Endothelial cell of umbilical vein (primary cell): ENCODE measurements at regions not wholly inside any gene's neighbourhood (a gene's known extent, or its start where the extent isn't known, plus 50 kb on each side); places are given as distances from the start of the nearest gene placed in this dataset.
"Not testable (repeated sequence)": the region's sequence is repeated elsewhere in the genome, so short reads cannot be mapped to it uniquely, and the experiment has no call there.

Source experiments
- EZH2 ChIP-seq: IDR thresholded peaks from 2 replicates; pipeline ENCODE4 v1.6.1; 2012; ENCODE audit warnings: borderline replicate concordance, low read depth, mild to moderate bottlenecking, moderate library complexity, low read length, inconsistent platforms; ENCODE audit not compliant: severe bottlenecking
- FOS ChIP-seq: IDR thresholded peaks from 2 replicates; pipeline ENCODE4 v1.6.1; 2011; ENCODE audit warnings: mild to moderate bottlenecking, low read length, moderate library complexity, borderline replicate concordance; ENCODE audit not compliant: insufficient read depth
- GATA2 ChIP-seq: IDR thresholded peaks from 2 replicates; pipeline ENCODE4 v1.7.0; 2011; ENCODE audit warnings: low read depth, mild to moderate bottlenecking, moderate library complexity, mixed read lengths, low read length; ENCODE audit not compliant: insufficient read length, insufficient read depth
- JUN ChIP-seq: IDR thresholded peaks from 2 replicates; pipeline ENCODE4 v1.6.1; 2011; ENCODE audit warnings: borderline replicate concordance, low read depth; ENCODE audit not compliant: insufficient read length, insufficient read depth
- MYC ChIP-seq: IDR thresholded peaks from one replicate; pipeline ENCODE4 v1.6.1; 2011; ENCODE audit warnings: mild to moderate bottlenecking, low read depth, low read length
- POLR2A ChIP-seq: IDR thresholded peaks from 2 replicates; pipeline ENCODE4 v1.6.1; 2012; ENCODE audit warnings: low read depth, mild to moderate bottlenecking, control low read depth, low read length
- POLR2AphosphoS5 ChIP-seq: IDR thresholded peaks from 2 replicates; pipeline ENCODE4 v1.6.1; 2012; ENCODE audit warnings: low read depth, mild to moderate bottlenecking, control low read depth, low read length, moderate library complexity; ENCODE audit not compliant: insufficient read depth
- TF ChIP-seq, protein P1 (sequence below), 2 donors: IDR thresholded peaks; 1 replicate in 1 of 2; 2 replicates in 1 of 2; pipeline ENCODE4 v1.5.1; 2011; ENCODE audit warnings: low read length in 2 of 2, mild to moderate bottlenecking in 2 of 2, moderate library complexity in 2 of 2, control low read depth in 1 of 2, inconsistent platforms in 1 of 2, low read depth in 1 of 2; ENCODE audit not compliant: insufficient read depth in 1 of 2; ENCODE audit errors: extremely low read depth in 1 of 2
- TF ChIP-seq, protein P2 (sequence below): IDR thresholded peaks from 2 replicates; pipeline ENCODE4 v1.6.1; 2011; ENCODE audit not compliant: insufficient read depth, insufficient read length

DNA sequence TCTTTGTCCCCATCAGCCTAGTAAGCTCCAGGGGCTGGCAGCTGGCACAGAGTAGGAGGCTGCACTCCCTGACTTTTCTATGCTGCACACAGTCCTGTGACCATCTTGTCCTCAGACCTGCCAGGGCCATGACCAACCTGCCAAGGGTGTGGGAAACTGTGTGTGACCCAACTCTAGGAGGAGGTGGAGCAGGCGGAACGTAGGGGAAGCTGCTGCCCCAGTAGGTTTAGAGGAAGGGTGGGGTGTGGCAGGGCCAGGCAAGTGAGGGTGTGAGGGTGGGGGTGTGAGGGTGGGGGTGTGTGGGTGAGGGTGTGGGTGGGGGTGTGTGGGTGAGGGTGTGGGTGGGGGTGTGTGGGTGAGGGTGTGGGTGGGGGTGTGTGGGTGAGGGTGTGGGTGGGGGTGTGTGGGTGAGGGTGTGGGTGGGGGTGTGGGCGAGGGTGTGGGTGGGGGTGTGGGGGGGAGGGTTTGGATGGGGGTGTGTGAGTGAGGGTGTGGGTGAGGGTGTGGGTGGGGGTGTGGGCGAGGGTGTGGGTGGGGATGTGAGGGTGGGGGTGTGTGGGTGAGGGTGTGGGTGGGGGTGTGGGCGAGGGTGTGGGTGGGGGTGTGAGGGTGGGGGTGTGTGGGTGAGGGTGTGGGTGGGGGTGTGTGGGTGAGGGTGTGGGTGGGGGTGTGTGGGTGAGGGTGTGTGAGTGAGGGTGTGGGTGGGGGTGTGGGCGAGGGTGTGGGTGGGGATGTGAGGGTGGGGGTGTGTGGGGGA is 62.4 kb upstream of the THOC3 start:
- TF ChIP-seq, protein P1, sequence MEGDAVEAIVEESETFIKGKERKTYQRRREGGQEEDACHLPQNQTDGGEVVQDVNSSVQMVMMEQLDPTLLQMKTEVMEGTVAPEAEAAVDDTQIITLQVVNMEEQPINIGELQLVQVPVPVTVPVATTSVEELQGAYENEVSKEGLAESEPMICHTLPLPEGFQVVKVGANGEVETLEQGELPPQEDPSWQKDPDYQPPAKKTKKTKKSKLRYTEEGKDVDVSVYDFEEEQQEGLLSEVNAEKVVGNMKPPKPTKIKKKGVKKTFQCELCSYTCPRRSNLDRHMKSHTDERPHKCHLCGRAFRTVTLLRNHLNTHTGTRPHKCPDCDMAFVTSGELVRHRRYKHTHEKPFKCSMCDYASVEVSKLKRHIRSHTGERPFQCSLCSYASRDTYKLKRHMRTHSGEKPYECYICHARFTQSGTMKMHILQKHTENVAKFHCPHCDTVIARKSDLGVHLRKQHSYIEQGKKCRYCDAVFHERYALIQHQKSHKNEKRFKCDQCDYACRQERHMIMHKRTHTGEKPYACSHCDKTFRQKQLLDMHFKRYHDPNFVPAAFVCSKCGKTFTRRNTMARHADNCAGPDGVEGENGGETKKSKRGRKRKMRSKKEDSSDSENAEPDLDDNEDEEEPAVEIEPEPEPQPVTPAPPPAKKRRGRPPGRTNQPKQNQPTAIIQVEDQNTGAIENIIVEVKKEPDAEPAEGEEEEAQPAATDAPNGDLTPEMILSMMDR (IDR thresholded peaks at IDR 0.05; ENCODE audit: extremely low read depth in 1 of 2, insufficient read depth in 1 of 2, low read depth in 1 of 2, low read length in 2 of 2) = not testable (repeated sequence)
- not testable (repeated sequence) for TF ChIP-seq GATA2, POLR2A, EZH2, JUN, POLR2AphosphoS5, MYC, FOS
- TF ChIP-seq, protein P2, sequence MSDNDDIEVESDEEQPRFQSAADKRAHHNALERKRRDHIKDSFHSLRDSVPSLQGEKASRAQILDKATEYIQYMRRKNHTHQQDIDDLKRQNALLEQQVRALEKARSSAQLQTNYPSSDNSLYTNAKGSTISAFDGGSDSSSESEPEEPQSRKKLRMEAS = not testable (repeated sequence)
